HG03460 (cell line): ENCODE measurements at regions not wholly inside any gene's neighbourhood (a gene's known extent, or its start where the extent isn't known, plus 50 kb on each side); places are given as distances from the start of the nearest gene placed in this dataset.

Source experiments
- ATAC-seq: cut with Tn5 transposase; IDR thresholded peaks from one replicate; pipeline ENCODE4 v1.9.1; 2021; ENCODE audit not compliant: unreplicated experiment

DNA sequence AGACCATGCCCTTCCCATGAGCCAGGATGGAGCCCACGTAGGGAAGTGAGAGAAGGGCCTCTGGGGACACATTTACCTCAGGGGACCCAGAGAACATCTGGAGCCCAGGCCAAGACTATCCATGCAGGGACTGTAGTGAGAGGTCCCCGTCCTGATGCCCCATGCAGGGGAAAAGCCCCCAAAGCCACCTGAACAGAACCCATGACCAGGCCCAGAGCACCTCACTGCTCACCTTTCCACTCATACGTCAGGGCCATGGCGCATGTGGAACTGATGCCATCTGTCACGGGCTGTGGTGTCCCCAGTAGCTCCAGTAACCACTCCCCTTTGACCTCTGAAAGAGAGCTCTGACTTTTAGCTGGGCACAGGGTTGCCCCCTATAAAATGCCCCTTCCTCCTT, 106.5 kb upstream of the TEX51 start:
- no peak for ATAC-seq

- no peak for ATAC-seq
Observed at GRCh38 chr2:126792993-126793392, 105.7 kb upstream of the TEX51 start.

- no peak for ATAC-seq
Observed at GRCh38 chr2:126793885-126794613, 104.6 kb upstream of the TEX51 start.

- ATAC-seq = no peak
Observed at GRCh38 chr2:126795656-126796055, 103.0 kb upstream of the TEX51 start.

GRCh38 chr2:126796931-126797621, 101.6 kb upstream of the TEX51 start:
- no peak for ATAC-seq

DNA sequence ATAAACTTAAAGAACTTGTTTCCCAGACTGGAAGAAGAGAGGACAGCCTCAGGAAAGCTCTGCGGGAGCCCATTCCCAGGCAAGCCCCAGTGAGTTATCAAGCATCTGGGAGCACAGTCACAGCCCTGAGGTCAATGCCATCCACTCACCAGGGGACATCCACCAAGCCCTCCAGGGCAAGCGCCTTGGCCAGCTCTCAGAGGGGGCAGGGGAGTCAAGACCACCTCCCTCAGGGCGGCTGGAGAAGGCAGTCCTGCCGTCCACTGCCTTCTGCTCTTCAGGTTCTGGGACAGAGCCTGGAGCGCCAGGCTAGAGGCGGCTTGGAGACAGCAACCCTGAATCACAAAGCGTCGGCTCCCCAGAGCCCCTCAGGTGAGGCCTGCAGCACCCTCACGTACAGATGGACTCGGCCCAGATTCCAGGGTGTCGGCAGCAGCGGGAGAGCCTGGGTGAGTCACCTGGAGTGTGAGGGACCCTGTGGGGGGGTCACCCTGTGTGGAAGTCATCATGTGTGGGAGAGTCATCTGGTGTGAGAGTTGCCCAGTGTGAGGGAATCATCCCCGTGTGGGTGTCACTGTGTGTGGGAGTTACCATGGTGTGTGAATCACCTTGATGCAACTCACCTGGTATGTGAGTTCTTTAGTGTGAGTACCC, 100.9 kb upstream of the TEX51 start:
- ATAC-seq = no peak

DNA sequence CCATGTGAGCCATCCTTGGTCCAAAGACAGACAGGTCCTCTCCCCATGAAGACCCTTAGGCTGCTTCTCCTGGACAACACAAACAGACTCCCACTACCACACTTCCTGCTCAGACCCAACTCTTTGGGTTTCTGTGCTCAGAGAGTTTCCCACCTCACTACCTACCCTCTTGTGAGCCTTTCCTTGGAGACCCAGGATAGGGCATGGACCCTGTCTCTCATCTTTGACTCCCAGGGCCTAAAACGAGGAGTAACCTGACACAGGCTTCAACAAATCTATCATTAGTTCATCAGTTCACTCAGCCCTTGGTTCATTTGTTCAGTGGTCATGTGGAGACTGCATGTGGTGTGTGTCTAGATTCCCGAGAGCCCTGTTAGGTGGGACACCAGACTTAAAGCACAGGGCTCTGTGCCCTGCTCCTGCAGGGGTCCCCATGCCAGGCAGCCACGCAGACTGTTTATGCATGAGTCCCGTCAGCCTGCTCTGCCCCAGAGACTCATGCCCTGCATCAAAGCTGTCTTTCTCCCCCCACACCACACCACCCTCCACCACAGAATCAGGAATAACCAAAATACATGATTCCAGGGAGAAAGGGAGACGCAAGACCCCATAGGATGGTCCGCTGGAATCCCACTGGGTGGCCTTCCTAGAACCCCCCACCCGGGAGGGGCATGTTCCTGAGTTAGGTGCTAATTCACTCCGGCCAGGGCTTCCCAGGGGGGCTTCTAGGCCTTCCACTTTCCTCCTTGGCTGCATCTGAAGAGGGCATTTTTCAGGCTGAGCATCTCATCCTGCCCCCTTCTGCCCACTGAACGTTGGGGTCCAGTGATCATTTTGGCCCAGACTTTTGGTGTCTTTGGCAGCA, 100.2 kb upstream of the TEX51 start:
- ATAC-seq = no peak

DNA sequence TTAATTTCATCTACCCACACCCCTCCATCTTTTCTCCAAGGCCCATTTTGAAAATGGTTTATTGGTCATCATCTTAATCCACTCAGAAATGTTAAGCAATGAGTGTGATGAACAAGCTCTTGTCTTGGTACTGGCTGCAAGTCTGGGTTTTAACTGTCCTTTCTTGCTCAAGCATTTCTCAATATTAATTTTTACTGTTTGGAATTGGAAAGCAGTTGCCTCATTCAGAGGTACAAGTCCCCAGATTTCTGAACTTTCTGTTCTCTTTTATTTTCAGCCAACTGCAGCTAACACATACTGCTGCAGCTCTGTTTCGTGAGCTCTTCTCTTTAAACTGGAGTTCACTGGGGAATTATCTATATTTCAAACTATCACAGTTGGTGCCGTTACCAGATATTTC, 99.4 kb upstream of the TEX51 start:
- no peak for ATAC-seq

GRCh38 chr2:126801473-126801872, 97.2 kb upstream of the TEX51 start:
- no peak for ATAC-seq

GRCh38 chr2:126802316-126802715, 96.4 kb upstream of the TEX51 start:
- no peak for ATAC-seq

GRCh38 chr2:126802774-126803433, 95.8 kb upstream of the TEX51 start:
- no peak for ATAC-seq

DNA sequence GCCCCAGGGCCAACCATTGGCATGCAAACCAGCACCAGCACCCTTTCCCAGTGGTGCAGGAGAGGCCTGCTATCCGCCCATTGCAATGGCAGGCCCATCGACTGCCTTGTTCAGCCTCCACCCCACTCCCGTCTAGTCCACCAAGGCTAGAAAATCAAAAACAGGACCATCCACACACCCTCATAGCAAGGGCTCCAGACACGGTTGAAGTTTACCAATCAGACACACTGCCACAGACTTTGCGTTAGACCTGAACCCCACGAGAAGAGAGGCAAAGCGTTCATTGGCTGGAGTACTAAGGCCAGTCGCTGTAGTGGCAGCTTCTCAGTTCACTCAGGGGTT, 95.3 kb upstream of the TEX51 start:
- no peak for ATAC-seq

DNA sequence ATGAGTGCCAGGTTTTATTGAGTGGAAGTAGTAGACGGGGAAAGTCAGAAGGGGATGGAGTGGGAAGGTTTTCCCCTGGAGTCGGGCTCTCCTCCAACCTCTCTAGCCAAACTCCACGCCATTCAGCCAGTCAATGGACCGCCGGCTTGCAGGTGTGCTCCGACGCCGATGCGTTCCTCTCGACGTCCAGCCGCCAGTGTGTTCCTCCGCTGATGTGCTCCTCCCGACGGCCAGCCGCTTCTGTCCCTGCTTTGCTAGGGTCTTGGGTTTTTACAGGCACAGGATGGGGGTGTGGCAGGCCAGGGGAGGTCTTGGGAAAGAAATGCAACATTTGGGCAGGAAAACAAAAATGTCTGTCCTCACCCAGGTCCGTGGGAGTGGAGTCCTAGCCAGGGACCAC, 94.3 kb upstream of the TEX51 start:
- ATAC-seq = no peak

GRCh38 chr2:126808929-126809328, 89.8 kb upstream of the TEX51 start:
- no peak for ATAC-seq

DNA sequence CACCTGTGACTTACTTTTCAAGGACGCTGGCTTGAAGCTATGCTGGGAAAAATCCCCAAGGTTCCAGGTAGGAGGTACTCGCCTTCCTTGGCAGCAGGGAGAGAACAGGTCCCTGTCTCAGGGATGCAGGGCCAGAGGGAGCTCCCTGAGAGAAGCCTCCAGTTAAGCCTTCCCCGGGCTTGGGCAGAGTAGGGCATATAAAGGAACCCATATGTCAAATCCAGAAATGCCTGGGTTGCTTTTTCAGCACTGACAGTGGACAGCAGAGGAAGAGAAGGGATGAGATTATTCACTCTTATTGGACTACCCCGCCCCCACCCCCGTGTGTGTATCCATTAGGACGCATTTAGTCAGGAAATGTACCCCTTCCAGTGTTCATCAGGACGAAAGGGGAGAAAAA, 89.3 kb upstream of the TEX51 start:
- no peak for ATAC-seq

DNA sequence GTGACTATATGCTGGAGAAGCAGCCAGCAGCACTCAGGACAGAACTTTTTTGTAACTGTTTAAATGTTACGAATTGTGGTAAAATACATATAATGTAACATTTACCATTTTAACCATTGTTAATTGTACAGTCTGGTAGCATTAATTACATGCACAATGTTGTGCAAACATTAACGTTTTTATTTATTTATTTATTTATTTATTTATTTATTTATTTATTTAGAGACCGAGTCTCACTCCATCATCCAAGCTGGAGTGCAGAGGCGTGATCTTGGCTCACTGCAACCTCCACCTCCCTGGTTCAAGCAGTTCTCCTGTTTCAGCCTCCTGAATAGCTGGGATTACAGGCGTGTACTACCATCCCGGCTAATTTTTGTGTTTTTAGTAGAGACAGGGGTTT, 88.7 kb upstream of the TEX51 start:
- no peak for ATAC-seq

- ATAC-seq = no peak
Observed at GRCh38 chr2:126811101-126811500, 87.6 kb upstream of the TEX51 start.

DNA sequence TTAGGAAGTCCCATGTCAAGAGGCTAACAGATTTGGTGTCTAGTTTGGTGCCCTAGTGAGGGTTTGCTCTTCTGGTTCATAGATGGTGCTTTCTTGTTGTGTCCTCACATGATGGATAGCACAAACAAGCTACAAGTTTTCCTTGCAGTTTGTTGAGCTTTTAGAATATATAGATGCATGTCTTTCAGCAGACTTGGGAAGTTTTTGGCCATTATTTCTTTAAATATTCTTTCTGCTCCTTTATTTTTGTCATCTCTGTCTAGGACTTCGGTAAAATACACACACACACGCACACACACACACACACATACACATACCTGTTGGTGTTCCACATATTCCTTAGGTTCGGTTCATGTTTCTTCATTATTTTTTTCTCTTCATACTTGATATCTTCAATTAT, 81.5 kb upstream of the TEX51 start:
- ATAC-seq = no peak

DNA sequence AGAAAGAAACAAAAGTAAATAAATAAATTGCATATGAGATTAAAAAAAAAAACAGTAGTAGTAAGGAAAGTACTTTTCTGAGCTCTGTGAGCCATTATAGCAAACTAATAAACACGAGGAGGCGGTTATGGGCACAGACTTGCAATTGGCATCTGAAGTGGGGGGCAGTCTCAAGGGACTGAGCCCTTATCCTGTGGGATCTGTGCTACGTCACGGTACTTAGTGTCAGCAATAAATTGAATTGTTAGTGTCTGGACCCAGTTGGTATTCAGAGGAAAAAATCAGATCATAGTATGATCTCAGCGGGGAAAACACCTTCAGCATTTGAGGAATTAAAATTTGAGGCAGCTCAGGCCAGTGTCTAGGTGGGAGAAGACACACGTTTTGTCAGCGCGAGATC, 76.6 kb upstream of the TEX51 start:
- ATAC-seq = no peak

DNA sequence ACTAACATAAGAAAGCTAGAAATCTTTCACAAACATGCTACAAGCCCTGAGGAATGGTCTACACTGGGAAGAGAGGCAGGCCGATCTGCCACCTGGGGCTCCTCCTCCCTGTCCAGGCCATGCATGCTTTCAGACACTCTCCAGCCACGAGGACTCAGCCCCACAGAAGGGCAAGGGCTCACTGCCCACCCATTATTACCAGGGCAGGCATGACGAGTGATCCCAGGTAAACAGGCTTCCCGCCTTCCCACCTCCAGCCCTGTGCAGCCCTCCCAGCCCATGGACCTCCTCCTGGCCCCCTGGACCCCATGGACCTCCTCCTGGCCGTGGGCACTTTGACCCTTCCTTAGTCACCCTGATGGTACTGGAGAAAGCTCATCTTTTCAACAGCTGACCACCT, 75.8 kb upstream of the TEX51 start:
- no peak for ATAC-seq

- no peak for ATAC-seq
Observed at GRCh38 chr2:126823951-126824350, 74.7 kb upstream of the TEX51 start.
